Spleen (tissue), 11 donors: ENCODE measurements at regions not wholly inside any gene's neighbourhood (a gene's known extent, or its start where the extent isn't known, plus 50 kb on each side); places are given as distances from the start of the nearest gene placed in this dataset.

Experiments
- DNase-seq: peaks from one replicate; pipeline ENCODE4 v3.0.0-alpha.2; 2020
- H3K27ac ChIP-seq, 8 donors: fragments of 200-600 bp; sonication (generic) in 7 of 8; 1 replicate in 4 of 8; 2 replicates in 4 of 8; pipeline versions ENCODE4 v1.5.0 to v1.8.0; 2016 to 2021; ENCODE audit warnings: inconsistent platforms in 4 of 8, mild to moderate bottlenecking in 4 of 8, moderate library complexity in 1 of 8
- H3K27me3 ChIP-seq, 7 donors: fragments of 200-600 bp; sonication (generic) in 6 of 7; replicated peaks in 1 of 7; 1 replicate in 4 of 7; 2 replicates in 3 of 7; pipeline versions ENCODE4 v1.5.0 to v1.8.0; 2016 to 2021; ENCODE audit warnings: inconsistent platforms in 3 of 7, mild to moderate bottlenecking in 1 of 7
- H3K36me3 ChIP-seq, 6 donors: fragments of 200-600 bp; sonication (generic) in 5 of 6; 1 replicate in 4 of 6; 2 replicates in 2 of 6; pipeline versions ENCODE4 v1.5.0 to v1.8.0; 2016 to 2021; ENCODE audit warnings: inconsistent platforms in 2 of 6
- H3K4me1 ChIP-seq, 6 donors: fragments of 200-600 bp; sonication (generic) in 5 of 6; 1 replicate in 3 of 6; 2 replicates in 3 of 6; pipeline versions ENCODE4 v1.5.0 to v1.8.0; 2016 to 2021; ENCODE audit warnings: inconsistent platforms in 3 of 6
- H3K4me3 ChIP-seq, 8 donors: fragments of 200-600 bp; sonication (generic) in 7 of 8; 1 replicate in 4 of 8; 2 replicates in 4 of 8; pipeline versions ENCODE4 v1.5.0 to v1.8.0; 2016 to 2021; ENCODE audit warnings: inconsistent platforms in 4 of 8, mild to moderate bottlenecking in 4 of 8, moderate library complexity in 2 of 8
- H3K9me3 ChIP-seq, 8 donors: fragments of 200-600 bp; sonication (generic) in 7 of 8; 1 replicate in 4 of 8; 2 replicates in 4 of 8; pipeline versions ENCODE4 v1.5.0 to v1.8.0; 2016 to 2021; ENCODE audit warnings: inconsistent platforms in 4 of 8
- CTCF ChIP-seq, 11 experiments: fragments of 200-600 bp in 7 of 11; fragments of 450-650 bp in 4 of 11; sonication (generic) in 4 of 11; IDR thresholded peaks in 8 of 11; conservative IDR thresholded peaks in 3 of 11; 1 replicate in 7 of 11; 2 replicates in 4 of 11; pipeline versions ENCODE4 v1.4.0 to v1.8.0; 2016 to 2021; ENCODE audit warnings: antibody characterized with exemption in 11 of 11, inconsistent platforms in 4 of 11, mild to moderate bottlenecking in 1 of 11
- POLR2A ChIP-seq, 3 donors: fragments of 450-650 bp; IDR thresholded peaks; one replicate each; pipeline ENCODE4 v1.5.1; 2017; ENCODE audit warnings: antibody characterized with exemption in 3 of 3, mild to moderate bottlenecking in 1 of 3
- POLR2AphosphoS5 ChIP-seq, 3 donors: sonication (generic); formaldehyde crosslinking; IDR thresholded peaks; one replicate each; pipeline ENCODE4 v1.5.1; 2017; ENCODE audit warnings: antibody characterized with exemption in 3 of 3
- WGBS, 5 donors: extraction: QIAGEN DNeasy Blood & Tissue Kit in 3 of 5; methylation state at CpG; one replicate each; pipeline versions ENCODE4 v1.1.5 to v1.1.7; 2013 to 2018; 5-methylcytosine and 5-hydroxymethylcytosine counted together
- intact Hi-C: fragments of 100-400 bp; cut with DNase I; formaldehyde crosslinking; loops from one replicate; pipeline ENCODE4 v1.15.0; 2023; ENCODE audit warnings: low total_unique reads
- donor health status: healthy with polysubstance abuse.
- donor health status: DM: no; HTN: no; CAD: no; lungs with moderate emphysema.
- donor health status: DM: no; HTN: no; CAD: no.
- donor health status: Bipolar disorder and iron deficiency.
- donor health status: healthy.
- donor health status: DM: no; HTN: no; CAD: no.
- donor health status: DM: yes; HTN: yes; CAD: no.

GRCh38 chr11:19366992-19367709 is 126.4 kb upstream of the E2F8 start:
- Histone ChIP-seq H3K27me3 (no peaks in the 10 kb centered on the region), H3K9me3 (no peaks in the 10 kb centered on the region), H3K4me1 (peaks cover 0 to 4% (median 0%) of the 10 kb centered on the region in 6 donors), H3K36me3 (no peaks in the 10 kb centered on the region), H3K4me3 (no peak overlapping the region), H3K27ac (no peak overlapping the region)
- TF ChIP-seq POLR2AphosphoS5 (IDR thresholded peaks at IDR 0.05) (no peak), POLR2A (IDR thresholded peaks at IDR 0.05) (no peak), CTCF (IDR thresholded peaks at IDR 0.05 in 8 of 11, conservative IDR thresholded peaks at IDR 0.05 in 3 of 11) (no peak)
- WGBS, 5 donors: 78 to 93% (median 84%) methylated on average over 2 of the region's 2 CpGs
- intact Hi-C loops: no loop called here
- no peak for DNase-seq

GRCh38 chr11:19365743-19366410 is 125.1 kb upstream of the E2F8 start:
- 70 to 85% (median 77%) methylated on average over 1 of the region's 1 CpG for WGBS, 5 donors
- H3K4me1 ChIP-seq: peaks cover 0 to 4% (median 0%) of the 10 kb centered on the region in 6 donors
- no peaks in the 10 kb centered on the region for H3K9me3 ChIP-seq
- DNase-seq: no peak
- no peak for TF ChIP-seq CTCF (IDR thresholded peaks at IDR 0.05 in 8 of 11, conservative IDR thresholded peaks at IDR 0.05 in 3 of 11)
- no peak for TF ChIP-seq POLR2AphosphoS5 (IDR thresholded peaks at IDR 0.05)
- no peak for TF ChIP-seq POLR2A (IDR thresholded peaks at IDR 0.05)
- H3K27me3 ChIP-seq: no peaks in the 10 kb centered on the region
- H3K4me3 ChIP-seq: no peak overlapping the region
- no peaks in the 10 kb centered on the region for H3K36me3 ChIP-seq
- no peak overlapping the region for H3K27ac ChIP-seq
- intact Hi-C loops: no loop called here

GRCh38 chr11:19359221-19360000 is 118.7 kb upstream of the E2F8 start:
- intact Hi-C loops: no loop called here
- no peaks in the 10 kb centered on the region for H3K9me3 ChIP-seq
- no peak overlapping the region for H3K4me3 ChIP-seq
- peaks cover 0 to 37% (median 0%) of the 10 kb centered on the region in 7 donors for H3K27me3 ChIP-seq
- WGBS, 5 donors: 73 to 77% (median 76%) methylated on average over 7 of the region's 7 CpGs
- TF ChIP-seq POLR2A (IDR thresholded peaks at IDR 0.05): no peak
- no peak for TF ChIP-seq CTCF (IDR thresholded peaks at IDR 0.05 in 8 of 11, conservative IDR thresholded peaks at IDR 0.05 in 3 of 11)
- TF ChIP-seq POLR2AphosphoS5 (IDR thresholded peaks at IDR 0.05): no peak
- no peaks in the 10 kb centered on the region for H3K36me3 ChIP-seq
- no peaks in the 10 kb centered on the region for H3K4me1 ChIP-seq
- DNase-seq: no peak
- H3K27ac ChIP-seq: no peak overlapping the region

GRCh38 chr11:19357943-19358342 is 117.2 kb upstream of the E2F8 start:
- Histone ChIP-seq H3K36me3 (no peaks in the 10 kb centered on the region), H3K27me3 (peaks cover 0 to 47% (median 0%) of the 10 kb centered on the region in 7 donors), H3K27ac (no peak overlapping the region), H3K9me3 (no peaks in the 10 kb centered on the region), H3K4me1 (no peaks in the 10 kb centered on the region), H3K4me3 (no peak overlapping the region)
- WGBS, 5 donors: 87 to 95% (median 89%) methylated on average over 3 of the region's 3 CpGs
- TF ChIP-seq POLR2A (IDR thresholded peaks at IDR 0.05): no peak
- no peak for TF ChIP-seq CTCF (IDR thresholded peaks at IDR 0.05 in 8 of 11, conservative IDR thresholded peaks at IDR 0.05 in 3 of 11)
- TF ChIP-seq POLR2AphosphoS5 (IDR thresholded peaks at IDR 0.05): no peak
- DNase-seq: no peak
- intact Hi-C loops: no loop called here
